ENCODE measurements at regions not wholly inside any gene's neighbourhood (a gene's known extent, or its start where the extent isn't known, plus 50 kb on each side); places are given as distances from the start of the nearest gene placed in this dataset.

DNA sequence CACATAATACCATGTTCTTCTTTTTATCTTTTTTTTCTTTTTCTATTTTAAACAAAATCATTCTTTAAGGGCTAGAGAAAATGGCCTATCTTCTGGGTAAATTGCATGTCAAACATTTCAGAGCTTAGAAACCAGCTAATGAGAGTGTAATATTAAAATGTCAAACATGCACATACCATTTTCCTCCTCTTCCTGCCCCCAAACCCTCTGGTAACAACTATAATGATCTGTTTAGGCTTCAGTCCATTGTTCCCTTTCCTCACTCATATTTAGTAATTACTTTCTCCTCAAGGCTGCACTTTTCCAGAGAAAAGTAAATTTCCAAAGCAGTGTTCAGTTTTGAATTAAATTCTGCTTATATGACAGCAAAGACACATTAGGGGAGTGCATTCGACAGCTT is 224.3 kb upstream of the ROBO2 start:
- TF ChIP-seq CTCF (IDR thresholded peaks at IDR 0.05) (no peak), POLR2A (IDR thresholded peaks at IDR 0.05) (no peak)
